ENCODE measurements at regions not wholly inside any gene's neighbourhood (a gene's known extent, or its start where the extent isn't known, plus 50 kb on each side); places are given as distances from the start of the nearest gene placed in this dataset.

DNA sequence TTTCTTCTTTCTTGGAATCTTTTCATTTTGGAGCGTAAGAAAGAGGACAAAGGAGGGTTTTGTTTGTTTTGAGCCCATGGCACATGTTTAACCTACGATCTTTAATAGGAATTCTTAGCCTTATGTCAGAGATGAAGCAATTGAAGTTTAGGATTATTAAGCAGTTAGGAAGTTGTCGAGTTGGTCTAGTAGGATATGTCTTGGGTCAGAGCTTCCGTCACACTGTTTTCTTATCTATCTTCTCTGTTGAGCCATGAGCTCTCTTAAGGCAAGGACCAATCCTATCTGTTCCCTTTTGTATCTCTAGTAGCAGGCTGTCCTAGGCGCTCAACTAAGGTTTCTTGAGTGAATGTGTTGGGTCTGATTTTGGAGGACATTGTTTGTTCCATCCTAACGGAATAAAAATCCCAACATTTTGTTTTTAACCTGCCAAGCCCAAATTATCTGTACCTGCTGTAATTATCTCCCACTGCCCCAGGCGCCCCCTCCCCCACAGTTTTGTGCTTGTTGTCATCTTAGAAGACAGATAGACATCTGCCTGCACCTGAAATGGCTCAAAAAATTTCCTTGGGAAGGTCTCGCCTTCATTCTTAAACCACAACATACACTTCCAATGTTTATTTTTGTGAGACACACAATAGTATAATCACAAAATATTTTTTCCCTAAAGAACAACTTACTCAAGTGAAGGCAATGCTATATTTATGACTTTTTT, 95.3 kb upstream of the GADD45A start:
- no peak for TF ChIP-seq EZH2 (IDR thresholded peaks at IDR 0.05; ENCODE audit: low read length, missing control alignments)
- TF ChIP-seq, protein P1, sequence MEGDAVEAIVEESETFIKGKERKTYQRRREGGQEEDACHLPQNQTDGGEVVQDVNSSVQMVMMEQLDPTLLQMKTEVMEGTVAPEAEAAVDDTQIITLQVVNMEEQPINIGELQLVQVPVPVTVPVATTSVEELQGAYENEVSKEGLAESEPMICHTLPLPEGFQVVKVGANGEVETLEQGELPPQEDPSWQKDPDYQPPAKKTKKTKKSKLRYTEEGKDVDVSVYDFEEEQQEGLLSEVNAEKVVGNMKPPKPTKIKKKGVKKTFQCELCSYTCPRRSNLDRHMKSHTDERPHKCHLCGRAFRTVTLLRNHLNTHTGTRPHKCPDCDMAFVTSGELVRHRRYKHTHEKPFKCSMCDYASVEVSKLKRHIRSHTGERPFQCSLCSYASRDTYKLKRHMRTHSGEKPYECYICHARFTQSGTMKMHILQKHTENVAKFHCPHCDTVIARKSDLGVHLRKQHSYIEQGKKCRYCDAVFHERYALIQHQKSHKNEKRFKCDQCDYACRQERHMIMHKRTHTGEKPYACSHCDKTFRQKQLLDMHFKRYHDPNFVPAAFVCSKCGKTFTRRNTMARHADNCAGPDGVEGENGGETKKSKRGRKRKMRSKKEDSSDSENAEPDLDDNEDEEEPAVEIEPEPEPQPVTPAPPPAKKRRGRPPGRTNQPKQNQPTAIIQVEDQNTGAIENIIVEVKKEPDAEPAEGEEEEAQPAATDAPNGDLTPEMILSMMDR (conservative IDR thresholded peaks at IDR 0.05 in 1 of 2, IDR thresholded peaks at IDR 0.05 in 1 of 2; ENCODE audit: low read depth in 1 of 2, low read length in 2 of 2), result no peak

Data from fibroblast of lung (primary cell).